CD4-positive, alpha-beta T cell treated with Interleukin-4 for 4 hours (primary cell): ENCODE measurements at regions not wholly inside any gene's neighbourhood (a gene's known extent, or its start where the extent isn't known, plus 50 kb on each side); places are given as distances from the start of the nearest gene placed in this dataset.
"Not testable (repeated sequence)": the region's sequence is repeated elsewhere in the genome, so short reads cannot be mapped to it uniquely, and the experiment has no call there.

Experiments used
- DNase-seq: peaks from one replicate; pipeline ENCODE4 v3.0.0-alpha.2; 2020

GRCh38 chr7:68025369-68025768 lies 1028.7 kb downstream of the TYW1 start:
- DNase-seq, result no peak

DNA sequence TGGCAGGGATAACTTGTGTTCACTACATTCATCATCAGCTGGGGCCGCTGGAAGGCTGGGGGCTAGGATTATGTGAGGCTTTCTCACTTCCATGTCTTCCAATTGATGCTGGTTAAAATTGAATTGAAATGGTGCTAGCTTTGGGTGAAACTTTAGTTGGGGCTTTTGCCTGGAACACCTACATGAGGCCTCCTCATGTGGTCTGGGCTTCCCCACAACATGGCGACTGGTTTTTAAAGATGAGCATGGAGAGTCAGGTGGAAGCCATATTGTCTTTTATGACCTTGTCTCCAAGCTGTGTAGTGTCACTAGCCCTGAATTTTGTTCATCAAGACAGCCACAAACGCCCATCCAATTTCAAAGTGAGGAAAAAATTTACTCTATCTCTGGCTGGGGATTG lies 1033.9 kb downstream of the TYW1 start:
- no peak for DNase-seq

- DNase-seq, result no peak
These were observed 1034.7 kb downstream of the TYW1 start for GRCh38 chr7:68031180-68031943.

- no peak for DNase-seq
These were observed 1042.1 kb downstream of the TYW1 start for GRCh38 chr7:68038621-68039314.

DNA sequence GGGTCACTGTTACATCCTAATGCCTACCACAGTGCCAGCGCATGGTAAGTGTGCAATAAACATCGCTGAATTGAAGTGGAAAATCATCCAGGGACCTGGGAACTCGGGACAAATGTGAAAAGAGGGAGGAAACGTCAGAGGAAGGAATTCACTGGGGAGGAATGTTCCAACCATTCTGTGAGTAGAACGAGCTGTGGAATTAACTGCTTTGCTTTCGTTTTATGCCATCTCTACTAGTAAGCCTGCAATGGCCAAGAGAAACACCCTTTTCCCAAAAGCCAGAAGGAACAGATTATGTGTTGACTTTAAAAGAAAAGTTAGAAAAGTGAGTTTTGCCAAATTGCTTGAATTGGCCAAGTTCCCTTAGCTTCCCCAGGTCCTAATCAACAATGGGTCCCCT lies 1044.9 kb downstream of the TYW1 start:
- no peak for DNase-seq

DNA sequence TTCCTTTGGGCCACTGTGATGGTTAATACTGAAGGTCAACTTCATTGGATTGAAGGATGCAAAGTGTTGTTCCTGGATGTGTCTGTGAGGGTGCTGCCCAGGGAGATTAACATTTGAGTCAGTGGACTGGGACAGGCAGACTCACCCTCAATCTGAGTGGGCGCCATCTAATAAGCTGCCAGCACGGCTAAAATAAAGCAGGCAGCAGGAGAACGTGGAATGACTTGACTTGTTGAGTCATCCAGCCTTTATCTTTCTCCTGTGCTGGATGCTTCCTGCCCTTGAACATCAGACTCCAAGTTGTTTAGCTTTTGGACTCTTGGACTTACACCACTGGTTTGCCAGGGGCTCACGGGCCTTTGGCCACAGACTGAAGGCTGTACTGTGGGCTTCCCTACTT lies 1046.9 kb downstream of the TYW1 start:
- DNase-seq, result no peak

- no peak for DNase-seq
These were observed 1054.0 kb downstream of the TYW1 start for GRCh38 chr7:68050627-68051026.

DNA sequence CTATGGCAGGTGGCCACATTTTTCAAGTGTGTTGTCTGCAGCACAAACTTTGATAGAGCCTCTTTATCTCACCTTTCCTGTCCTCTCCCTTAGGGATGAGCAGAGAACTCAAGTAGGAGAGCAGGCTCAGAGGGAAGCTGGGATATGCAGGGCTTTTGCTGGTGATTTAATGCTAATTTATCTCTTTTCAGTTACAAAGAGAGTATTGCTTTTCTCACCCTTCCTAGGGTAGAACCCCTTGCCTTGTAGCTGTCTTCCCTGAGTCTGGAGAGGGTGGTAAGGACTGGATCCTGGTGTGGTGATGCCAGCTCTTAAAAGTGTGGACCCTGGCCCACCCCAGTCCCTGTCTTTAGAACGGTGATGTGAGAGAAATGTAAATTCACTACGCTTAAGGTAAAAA lies 1061.4 kb downstream of the TYW1 start:
- DNase-seq, result no peak

DNA sequence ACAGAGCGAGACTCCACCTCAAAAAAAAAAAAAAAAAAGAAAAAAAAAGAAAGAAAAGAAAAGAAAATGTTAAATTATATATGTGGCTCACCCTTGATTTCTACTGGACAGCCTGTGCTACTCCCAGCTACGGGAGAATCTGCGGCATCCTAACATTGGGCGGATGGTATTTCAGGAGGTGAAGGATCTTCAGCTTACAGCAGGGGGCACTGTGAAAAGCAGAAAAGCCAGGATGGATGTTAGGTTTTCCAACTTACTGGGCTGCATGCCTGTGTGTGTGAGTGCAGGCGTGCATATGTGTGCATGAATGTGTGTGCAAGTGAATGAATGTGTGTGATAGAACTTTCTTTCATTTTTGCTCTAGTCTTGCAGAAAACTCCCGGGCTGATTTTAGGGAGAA lies 1066.5 kb downstream of the TYW1 start:
- DNase-seq, result no peak

DNA sequence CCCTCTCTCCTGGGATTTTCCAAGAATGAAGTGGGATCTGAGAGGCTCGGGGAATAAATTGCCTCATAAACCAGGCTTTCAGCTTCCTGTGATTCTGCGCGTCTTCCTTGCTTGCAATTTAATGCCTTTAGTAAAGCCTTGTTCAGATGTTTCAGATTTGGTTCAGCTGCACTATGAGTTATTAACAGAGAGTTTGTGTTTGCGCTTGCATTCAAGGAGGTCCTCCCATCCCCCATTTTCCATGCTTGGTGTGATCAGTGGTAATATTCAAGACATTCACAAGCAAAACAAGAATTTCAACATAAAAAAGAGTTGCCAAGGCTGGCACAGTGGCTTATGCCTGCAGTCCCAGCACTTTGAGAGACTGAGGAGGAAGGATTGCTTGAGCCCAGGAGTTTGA lies 1068.9 kb downstream of the TYW1 start:
- DNase-seq, result no peak

GRCh38 chr7:68067845-68068244 lies 1071.2 kb downstream of the TYW1 start:
- no peak for DNase-seq

- no peak for DNase-seq
These were observed 1074.4 kb downstream of the TYW1 start for GRCh38 chr7:68070992-68071391.

DNA sequence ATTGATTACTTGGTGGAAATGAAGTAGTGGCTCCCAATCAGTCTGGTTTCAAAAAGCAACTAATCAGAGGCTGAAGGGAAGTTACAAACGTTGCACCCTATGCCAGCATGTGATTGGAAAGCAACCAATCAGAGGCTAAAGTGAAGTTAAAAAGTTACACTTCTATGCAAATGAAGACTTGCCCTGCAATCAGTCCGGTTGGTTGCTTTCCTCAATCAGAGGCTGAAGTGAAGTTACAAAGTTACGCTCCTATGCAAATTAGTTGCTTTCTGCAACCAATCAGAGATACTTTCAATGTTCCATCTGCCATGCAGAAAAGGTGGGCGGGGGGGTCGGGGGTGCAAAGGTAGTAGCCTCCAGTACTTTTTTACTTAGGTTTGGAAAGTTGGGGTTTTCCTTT lies 1077.1 kb downstream of the TYW1 start:
- DNase-seq, result no peak

GRCh38 chr7:68074242-68074641 lies 1077.6 kb downstream of the TYW1 start:
- DNase-seq, result no peak

DNA sequence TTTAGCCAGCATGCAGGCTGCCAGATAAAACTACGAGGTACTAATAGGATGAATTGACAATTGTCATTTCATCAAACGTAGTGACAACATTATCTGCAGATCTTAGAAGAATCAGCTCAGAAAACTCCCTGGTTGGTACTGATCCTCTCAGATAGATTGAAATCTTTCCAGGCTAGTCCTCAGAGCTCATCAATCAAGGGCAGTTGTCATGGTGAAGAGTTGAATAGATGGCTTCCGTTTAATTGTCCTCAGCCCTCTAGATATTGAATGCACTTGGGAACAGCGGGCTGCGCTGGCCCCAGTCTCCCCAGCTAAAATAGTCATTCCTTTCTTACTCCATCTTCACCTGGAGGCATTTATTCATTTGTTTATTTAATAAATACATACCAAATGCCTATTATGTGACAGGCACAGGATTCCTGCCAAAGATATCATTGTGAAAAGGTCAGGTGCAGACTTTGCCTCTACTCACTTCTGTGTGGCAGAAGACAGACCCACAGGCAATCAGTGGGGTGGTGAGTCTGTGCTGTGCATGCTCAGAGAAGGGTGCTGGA lies 1081.6 kb downstream of the TYW1 start:
- no peak for DNase-seq

GRCh38 chr7:68082066-68082960 lies 1085.7 kb downstream of the TYW1 start:
- DNase-seq, result not testable (repeated sequence)

GRCh38 chr7:68082961-68083657 lies 1086.5 kb downstream of the TYW1 start:
- not testable (repeated sequence) for DNase-seq

- no peak for DNase-seq
These were observed 1090.8 kb downstream of the TYW1 start for GRCh38 chr7:68087401-68087800.

DNA sequence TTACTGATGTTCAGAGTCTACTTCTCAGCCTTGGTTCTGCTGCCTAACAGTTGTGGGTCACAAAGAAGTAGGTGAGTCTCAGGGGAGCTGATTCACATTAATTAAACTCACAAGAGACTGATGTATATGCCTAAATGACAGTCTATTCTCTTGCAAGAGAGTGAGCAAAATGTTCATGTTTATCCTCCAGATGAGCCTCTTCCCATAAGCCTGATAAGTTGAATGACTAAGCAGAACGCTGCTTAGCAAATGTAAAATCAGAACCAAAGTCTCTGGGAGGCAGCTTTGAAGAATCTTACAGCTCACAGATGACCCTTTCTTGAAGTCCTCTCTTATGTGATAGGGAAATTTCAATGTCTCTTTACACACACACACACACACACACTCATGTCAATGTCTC lies 1092.2 kb downstream of the TYW1 start:
- DNase-seq, result no peak

DNA sequence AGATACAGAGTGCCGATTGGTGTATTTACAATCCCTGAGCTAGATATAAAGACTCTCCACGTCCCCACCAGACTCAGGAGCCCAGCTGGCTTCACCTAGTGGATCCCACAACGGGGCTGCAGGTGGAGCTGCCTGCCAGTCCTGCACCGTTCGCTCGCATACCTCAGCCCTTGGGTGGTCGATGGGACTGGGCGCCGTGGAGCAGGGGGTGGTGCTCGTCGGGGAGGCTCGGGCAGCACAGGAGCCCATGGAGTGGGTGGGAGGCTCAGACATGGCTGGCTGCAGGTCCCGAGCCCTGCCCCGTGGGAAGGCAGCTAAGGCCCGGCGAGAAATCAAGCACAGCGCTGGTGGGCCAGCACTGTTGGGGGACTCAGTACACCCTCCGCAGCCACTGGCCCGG lies 1093.6 kb downstream of the TYW1 start:
- DNase-seq, result not testable (repeated sequence)

- no peak for DNase-seq
These were observed 1106.7 kb downstream of the TYW1 start for GRCh38 chr7:68103319-68103718.

DNA sequence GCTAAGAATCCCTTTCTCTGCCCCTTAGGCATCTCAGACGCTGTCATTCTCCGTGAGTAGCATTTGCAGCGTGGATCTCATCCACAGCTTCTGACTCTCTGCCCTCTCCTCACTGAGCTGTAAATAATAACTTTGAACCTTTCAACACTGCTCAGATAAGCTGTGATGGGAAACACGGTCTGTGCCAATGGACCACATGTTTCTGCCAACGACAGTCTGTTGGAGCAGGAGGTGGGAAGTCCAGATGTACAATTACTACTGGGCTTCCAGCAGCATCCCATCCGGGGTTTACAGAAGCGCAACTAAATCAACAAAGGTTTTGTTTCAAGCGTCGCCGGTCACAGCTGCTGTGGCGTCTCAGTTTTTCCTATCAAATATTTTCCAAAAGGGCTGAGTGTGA lies 1110.6 kb downstream of the TYW1 start:
- DNase-seq, result no peak

DNA sequence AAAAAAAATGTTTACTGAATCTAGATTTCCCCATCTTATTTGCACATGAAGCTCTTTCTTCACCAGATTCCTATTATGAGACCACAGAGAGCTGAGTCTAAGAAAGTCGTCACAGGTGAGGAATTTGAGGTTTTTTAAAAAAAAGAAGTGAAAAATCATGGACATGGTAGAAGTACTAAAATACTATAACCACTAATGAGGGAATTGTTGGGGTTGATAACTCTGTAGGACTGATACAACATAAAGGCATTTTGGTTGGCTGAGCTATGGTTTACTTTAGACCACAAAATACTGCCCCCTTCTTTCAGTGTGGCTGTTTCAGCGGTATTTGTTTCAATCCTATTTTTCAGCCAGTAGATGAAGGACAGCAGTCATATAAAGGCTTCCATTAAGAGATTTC lies 1111.3 kb downstream of the TYW1 start:
- DNase-seq, result no peak
